ENCODE measurements at regions not wholly inside any gene's neighbourhood (a gene's known extent, or its start where the extent isn't known, plus 50 kb on each side); places are given as distances from the start of the nearest gene placed in this dataset.

GRCh38 chr5:144040615-144041305, 129.7 kb downstream of the YIPF5 start:
- TF ChIP-seq CTCF (IDR thresholded peaks at IDR 0.05): no peak
- TF ChIP-seq POLR2A (IDR thresholded peaks at IDR 0.05): no peak

Data from suprapubic skin (tissue), 3 donors.